ENCODE measurements at regions not wholly inside any gene's neighbourhood (a gene's known extent, or its start where the extent isn't known, plus 50 kb on each side); places are given as distances from the start of the nearest gene placed in this dataset.

GRCh38 chr3:94431876-94432570, 369.2 kb downstream of the NSUN3 start:
- TF ChIP-seq POLR2A (IDR thresholded peaks at IDR 0.05), result no peak
- TF ChIP-seq, protein P1, sequence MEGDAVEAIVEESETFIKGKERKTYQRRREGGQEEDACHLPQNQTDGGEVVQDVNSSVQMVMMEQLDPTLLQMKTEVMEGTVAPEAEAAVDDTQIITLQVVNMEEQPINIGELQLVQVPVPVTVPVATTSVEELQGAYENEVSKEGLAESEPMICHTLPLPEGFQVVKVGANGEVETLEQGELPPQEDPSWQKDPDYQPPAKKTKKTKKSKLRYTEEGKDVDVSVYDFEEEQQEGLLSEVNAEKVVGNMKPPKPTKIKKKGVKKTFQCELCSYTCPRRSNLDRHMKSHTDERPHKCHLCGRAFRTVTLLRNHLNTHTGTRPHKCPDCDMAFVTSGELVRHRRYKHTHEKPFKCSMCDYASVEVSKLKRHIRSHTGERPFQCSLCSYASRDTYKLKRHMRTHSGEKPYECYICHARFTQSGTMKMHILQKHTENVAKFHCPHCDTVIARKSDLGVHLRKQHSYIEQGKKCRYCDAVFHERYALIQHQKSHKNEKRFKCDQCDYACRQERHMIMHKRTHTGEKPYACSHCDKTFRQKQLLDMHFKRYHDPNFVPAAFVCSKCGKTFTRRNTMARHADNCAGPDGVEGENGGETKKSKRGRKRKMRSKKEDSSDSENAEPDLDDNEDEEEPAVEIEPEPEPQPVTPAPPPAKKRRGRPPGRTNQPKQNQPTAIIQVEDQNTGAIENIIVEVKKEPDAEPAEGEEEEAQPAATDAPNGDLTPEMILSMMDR (IDR thresholded peaks at IDR 0.05), result no peak
